ENCODE measurements at regions not wholly inside any gene's neighbourhood (a gene's known extent, or its start where the extent isn't known, plus 50 kb on each side); places are given as distances from the start of the nearest gene placed in this dataset.

DNA sequence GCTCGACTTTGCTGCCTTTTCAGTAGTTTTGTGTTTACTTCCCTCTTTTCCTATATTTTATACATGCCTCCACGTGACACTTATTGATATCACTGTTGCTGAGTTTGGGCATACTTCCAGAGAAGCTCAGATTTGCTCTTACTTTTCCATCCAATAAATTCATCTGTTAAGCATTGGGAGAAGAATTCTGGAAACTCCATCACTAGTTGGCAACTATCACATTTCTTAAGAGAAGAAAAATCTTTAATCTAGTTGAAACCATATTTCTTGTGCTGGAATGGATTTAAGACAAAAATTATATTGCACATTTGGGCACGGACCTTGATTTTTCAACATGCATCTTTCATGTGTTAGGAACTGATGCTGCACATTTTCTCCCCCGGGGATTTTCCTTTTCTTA is 52.6 kb upstream of the CPO start:
- ChIA-PET POLR2A (no interaction called here), CTCF (ENCODE audit: unreplicated experiment) (no interaction called here)
- TF ChIP-seq EZH2phosphoT487 (IDR thresholded peaks at IDR 0.05; ENCODE audit: borderline replicate concordance, low read depth, low read length) = no peak
- TF ChIP-seq, protein P1, sequence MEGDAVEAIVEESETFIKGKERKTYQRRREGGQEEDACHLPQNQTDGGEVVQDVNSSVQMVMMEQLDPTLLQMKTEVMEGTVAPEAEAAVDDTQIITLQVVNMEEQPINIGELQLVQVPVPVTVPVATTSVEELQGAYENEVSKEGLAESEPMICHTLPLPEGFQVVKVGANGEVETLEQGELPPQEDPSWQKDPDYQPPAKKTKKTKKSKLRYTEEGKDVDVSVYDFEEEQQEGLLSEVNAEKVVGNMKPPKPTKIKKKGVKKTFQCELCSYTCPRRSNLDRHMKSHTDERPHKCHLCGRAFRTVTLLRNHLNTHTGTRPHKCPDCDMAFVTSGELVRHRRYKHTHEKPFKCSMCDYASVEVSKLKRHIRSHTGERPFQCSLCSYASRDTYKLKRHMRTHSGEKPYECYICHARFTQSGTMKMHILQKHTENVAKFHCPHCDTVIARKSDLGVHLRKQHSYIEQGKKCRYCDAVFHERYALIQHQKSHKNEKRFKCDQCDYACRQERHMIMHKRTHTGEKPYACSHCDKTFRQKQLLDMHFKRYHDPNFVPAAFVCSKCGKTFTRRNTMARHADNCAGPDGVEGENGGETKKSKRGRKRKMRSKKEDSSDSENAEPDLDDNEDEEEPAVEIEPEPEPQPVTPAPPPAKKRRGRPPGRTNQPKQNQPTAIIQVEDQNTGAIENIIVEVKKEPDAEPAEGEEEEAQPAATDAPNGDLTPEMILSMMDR (conservative IDR thresholded peaks at IDR 0.05; ENCODE audit: low read length) = no peak
- intact Hi-C loops (cut with micrococcal nuclease; ENCODE audit: unreplicated experiment) = no loop called here
- no peaks in the 10 kb centered on the region for H3K4me1 ChIP-seq (ENCODE audit: insufficient read depth, low read length, poor library complexity, severe bottlenecking)
- DNase-seq (ENCODE audit: low spot score) = no peak
- no peak overlapping the region for H3K27ac ChIP-seq (ENCODE audit: low read depth, low read length, poor library complexity, severe bottlenecking)
- H3K9me2 ChIP-seq (ENCODE audit: insufficient read depth, low read length) = no peaks in the 10 kb centered on the region
- BruUV-seq (replicated peaks) = no TSS peak
- H3K79me2 ChIP-seq (ENCODE audit: insufficient read depth, low read depth, low read length) = no peaks in the 10 kb centered on the region
- H3K9me3 ChIP-seq (ENCODE audit: low read length) = no peaks in the 10 kb centered on the region
- no peaks in the 10 kb centered on the region for H4K20me1 ChIP-seq (ENCODE audit: insufficient read depth, low read length)
- H3K4me3 ChIP-seq (ENCODE audit: low read depth, low read length, poor library complexity, severe bottlenecking) = no peak overlapping the region
- H2AFZ ChIP-seq (ENCODE audit: low read length) = no peak overlapping the region
- no peaks in the 10 kb centered on the region for H3K36me3 ChIP-seq (ENCODE audit: insufficient read depth, low read length)
- H3K4me2 ChIP-seq (ENCODE audit: low read length) = no peak overlapping the region

DNA sequence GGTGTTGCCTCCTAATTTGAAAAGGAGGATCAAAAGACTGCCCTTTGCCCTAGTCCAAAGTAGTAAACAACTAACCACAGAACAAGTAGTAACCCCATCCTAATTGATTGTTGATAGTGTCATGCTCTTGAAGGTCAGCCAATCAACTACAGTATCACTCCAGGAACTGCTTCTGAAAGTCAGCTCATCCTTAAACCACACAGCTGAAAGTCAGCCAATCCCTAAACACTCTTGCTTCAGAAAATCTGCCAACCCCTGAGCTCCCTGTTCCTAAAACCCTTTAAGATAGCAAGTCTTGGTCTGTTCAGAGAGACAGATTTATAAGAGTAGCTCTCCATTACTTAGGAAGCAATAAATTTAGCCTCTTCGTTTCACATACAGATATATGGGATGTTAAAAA is 51.6 kb upstream of the CPO start:
- no peaks in the 10 kb centered on the region for H3K36me3 ChIP-seq (ENCODE audit: insufficient read depth, low read length)
- no peaks in the 10 kb centered on the region for H3K9me3 ChIP-seq (ENCODE audit: low read length)
- intact Hi-C loops (cut with micrococcal nuclease; ENCODE audit: unreplicated experiment) = no loop called here
- no peaks in the 10 kb centered on the region for H3K4me1 ChIP-seq (ENCODE audit: insufficient read depth, low read length, poor library complexity, severe bottlenecking)
- H3K27ac ChIP-seq (ENCODE audit: low read depth, low read length, poor library complexity, severe bottlenecking) = no peak overlapping the region
- ChIA-PET POLR2A (interaction anchor here (0.6 to 0.9 kb wide), 2 partner anchors 9 to 21 kb away, joined by 3 read pairs; no protein-coding TSS in a partner anchor), CTCF (ENCODE audit: unreplicated experiment) (no interaction called here)
- TF ChIP-seq EZH2phosphoT487 (IDR thresholded peaks at IDR 0.05; ENCODE audit: borderline replicate concordance, low read depth, low read length) = no peak
- TF ChIP-seq, protein P1 (conservative IDR thresholded peaks at IDR 0.05; ENCODE audit: low read length) = no peak
- H4K20me1 ChIP-seq (ENCODE audit: insufficient read depth, low read length) = no peaks in the 10 kb centered on the region
- H3K79me2 ChIP-seq (ENCODE audit: insufficient read depth, low read depth, low read length) = no peaks in the 10 kb centered on the region
- H3K9me2 ChIP-seq (ENCODE audit: insufficient read depth, low read length) = no peaks in the 10 kb centered on the region
- DNase-seq (ENCODE audit: low spot score) = no peak
- no TSS peak for BruUV-seq (replicated peaks)
- H2AFZ ChIP-seq (ENCODE audit: low read length) = no peak overlapping the region
- no peak overlapping the region for H3K4me2 ChIP-seq (ENCODE audit: low read length)
- H3K4me3 ChIP-seq (ENCODE audit: low read depth, low read length, poor library complexity, severe bottlenecking) = no peak overlapping the region

All from OCI-LY7 (cell line).